ENCODE measurements at regions not wholly inside any gene's neighbourhood (a gene's known extent, or its start where the extent isn't known, plus 50 kb on each side); places are given as distances from the start of the nearest gene placed in this dataset.

- H4K20me1 ChIP-seq (ENCODE audit: insufficient read depth, low read depth, low read length), result no peaks in the 10 kb centered on the region
- no peaks in the 10 kb centered on the region for H3K27me3 ChIP-seq (ENCODE audit: low read length)
- H3K4me3 ChIP-seq (ENCODE audit: low read length), result no peak overlapping the region
- H3K27ac ChIP-seq (ENCODE audit: low read length), result no peak overlapping the region
- no peaks in the 10 kb centered on the region for H3K9me3 ChIP-seq (ENCODE audit: low read length)
- H3K4me2 ChIP-seq (ENCODE audit: low read depth, low read length, poor library complexity, severe bottlenecking), result no peak overlapping the region
- H3K4me1 ChIP-seq (ENCODE audit: low read length), result no peaks in the 10 kb centered on the region
- H2AFZ ChIP-seq (ENCODE audit: low read length), result no peak overlapping the region
- no peaks in the 10 kb centered on the region for H3K79me2 ChIP-seq (ENCODE audit: low read length)
- H3K9me2 ChIP-seq (replicated peaks; ENCODE audit: insufficient read depth, low read length), result no peaks in the 10 kb centered on the region
- no peaks in the 10 kb centered on the region for H3K36me3 ChIP-seq (ENCODE audit: insufficient read depth, low read length)
- no peak for DNase-seq
- H3K9ac ChIP-seq (ENCODE audit: low read length), result no peak overlapping the region
Measured at GRCh38 chr6:168232528-168232927, 87.0 kb downstream of the DACT2 start.

- Histone ChIP-seq H3K9ac (ENCODE audit: low read length) (no peak overlapping the region), H3K36me3 (ENCODE audit: insufficient read depth, low read length) (no peaks in the 10 kb centered on the region), H3K9me3 (ENCODE audit: low read length) (no peaks in the 10 kb centered on the region), H3K27me3 (ENCODE audit: low read length) (no peaks in the 10 kb centered on the region), H3K9me2 (replicated peaks; ENCODE audit: insufficient read depth, low read length) (no peaks in the 10 kb centered on the region), H3K4me2 (ENCODE audit: low read depth, low read length, poor library complexity, severe bottlenecking) (no peak overlapping the region), H2AFZ (ENCODE audit: low read length) (no peak overlapping the region), H4K20me1 (ENCODE audit: insufficient read depth, low read depth, low read length) (no peaks in the 10 kb centered on the region), H3K27ac (ENCODE audit: low read length) (no peak overlapping the region), H3K79me2 (ENCODE audit: low read length) (no peaks in the 10 kb centered on the region), H3K4me1 (ENCODE audit: low read length) (no peaks in the 10 kb centered on the region), H3K4me3 (ENCODE audit: low read length) (no peak overlapping the region)
- no peak for DNase-seq
Measured at GRCh38 chr6:168232062-168232461, 87.5 kb downstream of the DACT2 start.

GRCh38 chr6:168231393-168231957 is 88.1 kb downstream of the DACT2 start:
- Histone ChIP-seq H3K4me1 (ENCODE audit: low read length) (no peaks in the 10 kb centered on the region), H3K79me2 (ENCODE audit: low read length) (no peaks in the 10 kb centered on the region), H3K27ac (ENCODE audit: low read length) (no peak overlapping the region), H3K36me3 (ENCODE audit: insufficient read depth, low read length) (no peaks in the 10 kb centered on the region), H2AFZ (ENCODE audit: low read length) (no peak overlapping the region), H3K27me3 (ENCODE audit: low read length) (no peaks in the 10 kb centered on the region), H3K9ac (ENCODE audit: low read length) (no peak overlapping the region), H3K9me2 (replicated peaks; ENCODE audit: insufficient read depth, low read length) (no peaks in the 10 kb centered on the region), H3K4me3 (ENCODE audit: low read length) (no peak overlapping the region), H4K20me1 (ENCODE audit: insufficient read depth, low read depth, low read length) (no peaks in the 10 kb centered on the region), H3K4me2 (ENCODE audit: low read depth, low read length, poor library complexity, severe bottlenecking) (no peak overlapping the region), H3K9me3 (ENCODE audit: low read length) (no peaks in the 10 kb centered on the region)
- DNase-seq, result no peak

- no peaks in the 10 kb centered on the region for H3K36me3 ChIP-seq (ENCODE audit: insufficient read depth, low read length)
- H3K9ac ChIP-seq (ENCODE audit: low read length), result no peak overlapping the region
- no peaks in the 10 kb centered on the region for H4K20me1 ChIP-seq (ENCODE audit: insufficient read depth, low read depth, low read length)
- no peak overlapping the region for H3K4me2 ChIP-seq (ENCODE audit: low read depth, low read length, poor library complexity, severe bottlenecking)
- H3K9me2 ChIP-seq (replicated peaks; ENCODE audit: insufficient read depth, low read length), result no peaks in the 10 kb centered on the region
- no peak overlapping the region for H3K27ac ChIP-seq (ENCODE audit: low read length)
- H3K79me2 ChIP-seq (ENCODE audit: low read length), result no peaks in the 10 kb centered on the region
- no peaks in the 10 kb centered on the region for H3K9me3 ChIP-seq (ENCODE audit: low read length)
- H3K27me3 ChIP-seq (ENCODE audit: low read length), result no peaks in the 10 kb centered on the region
- H3K4me3 ChIP-seq (ENCODE audit: low read length), result no peak overlapping the region
- no peaks in the 10 kb centered on the region for H3K4me1 ChIP-seq (ENCODE audit: low read length)
- no peak overlapping the region for H2AFZ ChIP-seq (ENCODE audit: low read length)
- no peak for DNase-seq
Measured at GRCh38 chr6:168229368-168229752, 90.2 kb downstream of the DACT2 start.

- Histone ChIP-seq H3K27ac (ENCODE audit: low read length) (no peak overlapping the region), H3K27me3 (ENCODE audit: low read length) (no peaks in the 10 kb centered on the region), H3K36me3 (ENCODE audit: insufficient read depth, low read length) (no peaks in the 10 kb centered on the region), H3K4me1 (ENCODE audit: low read length) (no peaks in the 10 kb centered on the region), H3K79me2 (ENCODE audit: low read length) (no peaks in the 10 kb centered on the region), H3K9me2 (replicated peaks; ENCODE audit: insufficient read depth, low read length) (no peaks in the 10 kb centered on the region), H3K4me2 (ENCODE audit: low read depth, low read length, poor library complexity, severe bottlenecking) (no peak overlapping the region), H2AFZ (ENCODE audit: low read length) (no peak overlapping the region), H3K9me3 (ENCODE audit: low read length) (no peaks in the 10 kb centered on the region), H4K20me1 (ENCODE audit: insufficient read depth, low read depth, low read length) (no peaks in the 10 kb centered on the region), H3K4me3 (ENCODE audit: low read length) (no peak overlapping the region), H3K9ac (ENCODE audit: low read length) (no peak overlapping the region)
- no peak for DNase-seq
Measured at GRCh38 chr6:168228676-168229367, 90.8 kb downstream of the DACT2 start.

- Histone ChIP-seq H3K9me3 (ENCODE audit: low read length) (no peaks in the 10 kb centered on the region), H2AFZ (ENCODE audit: low read length) (no peak overlapping the region), H3K4me3 (ENCODE audit: low read length) (no peak overlapping the region), H3K4me2 (ENCODE audit: low read depth, low read length, poor library complexity, severe bottlenecking) (no peak overlapping the region), H3K27ac (ENCODE audit: low read length) (no peak overlapping the region), H3K79me2 (ENCODE audit: low read length) (no peaks in the 10 kb centered on the region), H3K27me3 (ENCODE audit: low read length) (no peaks in the 10 kb centered on the region), H4K20me1 (ENCODE audit: insufficient read depth, low read depth, low read length) (no peaks in the 10 kb centered on the region), H3K36me3 (ENCODE audit: insufficient read depth, low read length) (no peaks in the 10 kb centered on the region), H3K9me2 (replicated peaks; ENCODE audit: insufficient read depth, low read length) (no peaks in the 10 kb centered on the region; the same call in 1 of the 2 replicates), H3K9ac (ENCODE audit: low read length) (no peak overlapping the region), H3K4me1 (ENCODE audit: low read length) (no peaks in the 10 kb centered on the region)
- DNase-seq, result no peak
Measured at GRCh38 chr6:168227840-168228239, 91.7 kb downstream of the DACT2 start.

GRCh38 chr6:168226902-168227318 is 92.7 kb downstream of the DACT2 start:
- no peaks in the 10 kb centered on the region for H3K79me2 ChIP-seq (ENCODE audit: low read length)
- no peak overlapping the region for H3K9ac ChIP-seq (ENCODE audit: low read length)
- no peak overlapping the region for H3K4me3 ChIP-seq (ENCODE audit: low read length)
- H3K9me3 ChIP-seq (ENCODE audit: low read length), result no peaks in the 10 kb centered on the region
- H3K4me1 ChIP-seq (ENCODE audit: low read length), result no peaks in the 10 kb centered on the region
- no peak overlapping the region for H3K4me2 ChIP-seq (ENCODE audit: low read depth, low read length, poor library complexity, severe bottlenecking)
- H3K36me3 ChIP-seq (ENCODE audit: insufficient read depth, low read length), result no peaks in the 10 kb centered on the region
- H4K20me1 ChIP-seq (ENCODE audit: insufficient read depth, low read depth, low read length), result no peaks in the 10 kb centered on the region
- no peak for DNase-seq
- H3K27ac ChIP-seq (ENCODE audit: low read length), result no peak overlapping the region
- H3K9me2 ChIP-seq (replicated peaks; ENCODE audit: insufficient read depth, low read length), result no peaks in the 10 kb centered on the region; the same call in 1 of the 2 replicates
- no peaks in the 10 kb centered on the region for H3K27me3 ChIP-seq (ENCODE audit: low read length)
- H2AFZ ChIP-seq (ENCODE audit: low read length), result no peak overlapping the region

- no peaks in the 10 kb centered on the region for H3K79me2 ChIP-seq (ENCODE audit: low read length)
- no peaks in the 10 kb centered on the region; the same call in 1 of the 2 replicates for H3K9me2 ChIP-seq (replicated peaks; ENCODE audit: insufficient read depth, low read length)
- H3K9ac ChIP-seq (ENCODE audit: low read length), result no peak overlapping the region
- no peaks in the 10 kb centered on the region for H3K36me3 ChIP-seq (ENCODE audit: insufficient read depth, low read length)
- H4K20me1 ChIP-seq (ENCODE audit: insufficient read depth, low read depth, low read length), result no peaks in the 10 kb centered on the region
- H3K27me3 ChIP-seq (ENCODE audit: low read length), result no peaks in the 10 kb centered on the region
- no peak overlapping the region for H3K4me2 ChIP-seq (ENCODE audit: low read depth, low read length, poor library complexity, severe bottlenecking)
- H3K4me3 ChIP-seq (ENCODE audit: low read length), result no peak overlapping the region
- H3K27ac ChIP-seq (ENCODE audit: low read length), result no peak overlapping the region
- no peak overlapping the region for H2AFZ ChIP-seq (ENCODE audit: low read length)
- H3K9me3 ChIP-seq (ENCODE audit: low read length), result no peaks in the 10 kb centered on the region
- H3K4me1 ChIP-seq (ENCODE audit: low read length), result no peaks in the 10 kb centered on the region
- no peak for DNase-seq
Measured at GRCh38 chr6:168226061-168226752, 93.4 kb downstream of the DACT2 start.

All from Karpas-422 (cell line).